ENCODE measurements at regions not wholly inside any gene's neighbourhood (a gene's known extent, or its start where the extent isn't known, plus 50 kb on each side); places are given as distances from the start of the nearest gene placed in this dataset.

DNA sequence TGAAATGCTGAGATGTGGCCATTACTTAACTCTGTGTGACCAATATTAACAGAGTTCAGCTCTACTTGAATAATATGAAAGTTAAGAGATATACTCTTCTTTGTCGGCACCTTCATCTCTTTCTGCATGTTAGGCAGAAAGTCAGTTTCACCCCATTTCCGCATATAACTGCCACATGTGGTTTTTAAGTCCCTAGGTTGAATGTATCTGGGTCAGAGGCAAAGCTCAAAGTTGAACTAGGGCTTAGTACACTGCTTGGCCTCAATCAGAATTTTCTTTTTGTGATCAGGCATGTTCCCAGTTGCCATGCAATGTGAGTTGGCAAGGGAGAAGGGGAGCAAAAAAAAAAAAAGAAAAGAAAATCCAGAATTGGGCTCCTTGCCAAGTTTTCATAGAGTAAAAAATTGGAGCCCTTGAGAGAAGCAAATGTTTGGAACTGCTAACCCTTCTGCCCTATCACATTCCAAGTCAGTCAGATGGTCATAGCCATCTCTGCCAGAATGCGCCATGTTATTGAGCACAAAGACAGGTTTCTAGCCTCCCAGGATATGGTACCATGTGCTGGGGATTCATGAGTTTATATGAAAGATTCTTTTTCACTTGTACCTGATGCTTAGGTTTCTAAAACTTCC lies 251.2 kb upstream of the RORB start:
- H3K4me3 ChIP-seq (ENCODE audit: control insufficient read depth, low read depth, low read length), result no peak overlapping the region
- DNase-seq (ENCODE audit: low read depth), result no peak
- TF ChIP-seq, protein P1, sequence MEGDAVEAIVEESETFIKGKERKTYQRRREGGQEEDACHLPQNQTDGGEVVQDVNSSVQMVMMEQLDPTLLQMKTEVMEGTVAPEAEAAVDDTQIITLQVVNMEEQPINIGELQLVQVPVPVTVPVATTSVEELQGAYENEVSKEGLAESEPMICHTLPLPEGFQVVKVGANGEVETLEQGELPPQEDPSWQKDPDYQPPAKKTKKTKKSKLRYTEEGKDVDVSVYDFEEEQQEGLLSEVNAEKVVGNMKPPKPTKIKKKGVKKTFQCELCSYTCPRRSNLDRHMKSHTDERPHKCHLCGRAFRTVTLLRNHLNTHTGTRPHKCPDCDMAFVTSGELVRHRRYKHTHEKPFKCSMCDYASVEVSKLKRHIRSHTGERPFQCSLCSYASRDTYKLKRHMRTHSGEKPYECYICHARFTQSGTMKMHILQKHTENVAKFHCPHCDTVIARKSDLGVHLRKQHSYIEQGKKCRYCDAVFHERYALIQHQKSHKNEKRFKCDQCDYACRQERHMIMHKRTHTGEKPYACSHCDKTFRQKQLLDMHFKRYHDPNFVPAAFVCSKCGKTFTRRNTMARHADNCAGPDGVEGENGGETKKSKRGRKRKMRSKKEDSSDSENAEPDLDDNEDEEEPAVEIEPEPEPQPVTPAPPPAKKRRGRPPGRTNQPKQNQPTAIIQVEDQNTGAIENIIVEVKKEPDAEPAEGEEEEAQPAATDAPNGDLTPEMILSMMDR (IDR thresholded peaks at IDR 0.05; ENCODE audit: control insufficient read depth, insufficient read depth, low read depth, low read length, missing control alignments), result no peak

DNA sequence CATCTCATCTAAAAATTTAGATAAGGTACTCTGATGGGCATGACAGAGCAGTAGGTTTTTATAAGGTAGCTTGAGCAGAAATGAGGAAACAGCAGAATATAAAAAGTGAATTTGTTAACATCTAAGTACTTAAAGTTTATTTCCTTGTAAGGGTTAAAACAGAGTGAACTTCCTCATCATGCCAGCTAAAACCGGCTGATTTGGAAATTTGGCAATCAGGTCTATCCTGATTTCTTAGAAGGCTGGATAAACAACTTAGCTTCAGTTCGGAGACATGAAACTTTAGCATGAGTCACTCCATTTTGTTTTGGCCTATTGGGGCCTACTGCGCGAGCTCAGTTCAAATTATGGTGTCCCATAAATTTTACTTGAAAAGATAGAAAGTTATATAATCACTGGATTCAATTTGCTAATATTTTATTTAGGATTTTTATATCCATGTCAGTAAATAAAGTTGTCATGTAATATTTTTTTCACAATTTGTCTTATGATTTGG lies 241.6 kb upstream of the RORB start:
- TF ChIP-seq, protein P1 (IDR thresholded peaks at IDR 0.05; ENCODE audit: control insufficient read depth, insufficient read depth, low read depth, low read length, missing control alignments), result no peak
- H3K4me3 ChIP-seq (ENCODE audit: control insufficient read depth, low read depth, low read length), result no peak overlapping the region

DNA sequence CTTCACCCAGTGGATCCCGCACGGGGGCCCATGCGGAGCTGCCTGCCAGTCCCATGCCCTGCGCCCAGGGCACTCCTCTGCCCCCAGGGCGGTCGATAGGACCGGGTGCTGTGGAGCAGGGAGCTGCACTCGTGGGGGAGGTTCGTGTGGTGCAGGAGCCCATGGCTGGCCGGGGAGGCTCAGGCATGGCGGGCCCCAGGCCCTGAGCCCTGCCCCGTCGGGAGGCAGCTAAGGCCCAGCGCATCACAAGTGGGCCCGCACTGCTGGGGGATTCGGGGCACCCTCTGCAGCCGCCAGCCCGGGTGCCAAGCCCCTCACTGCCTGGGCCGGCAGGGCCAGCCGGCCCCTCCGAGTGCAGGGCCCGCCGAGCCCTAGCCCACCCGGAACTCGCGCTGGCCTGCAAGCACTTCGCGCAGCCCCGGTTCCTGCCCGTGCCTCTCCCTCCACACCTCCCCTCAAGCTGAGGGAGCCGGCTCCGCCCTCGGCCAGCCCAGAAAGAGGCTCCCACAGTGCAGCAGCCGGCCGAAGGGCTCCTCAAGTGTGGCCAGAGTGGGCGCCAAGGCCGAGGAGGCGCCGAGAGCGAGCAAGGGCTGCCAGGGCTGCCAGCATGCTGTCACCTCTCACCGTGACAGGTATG lies 221.1 kb upstream of the RORB start:
- TF ChIP-seq, protein P1 (IDR thresholded peaks at IDR 0.05; ENCODE audit: control insufficient read depth, insufficient read depth, low read depth, low read length, missing control alignments), result no peak
- H3K4me3 ChIP-seq (ENCODE audit: control insufficient read depth, low read depth, low read length), result no peak overlapping the region

More for the DNA sequence above, 241.6 kb upstream of the RORB start:
- no peak for DNase-seq (ENCODE audit: low read depth)

DNA sequence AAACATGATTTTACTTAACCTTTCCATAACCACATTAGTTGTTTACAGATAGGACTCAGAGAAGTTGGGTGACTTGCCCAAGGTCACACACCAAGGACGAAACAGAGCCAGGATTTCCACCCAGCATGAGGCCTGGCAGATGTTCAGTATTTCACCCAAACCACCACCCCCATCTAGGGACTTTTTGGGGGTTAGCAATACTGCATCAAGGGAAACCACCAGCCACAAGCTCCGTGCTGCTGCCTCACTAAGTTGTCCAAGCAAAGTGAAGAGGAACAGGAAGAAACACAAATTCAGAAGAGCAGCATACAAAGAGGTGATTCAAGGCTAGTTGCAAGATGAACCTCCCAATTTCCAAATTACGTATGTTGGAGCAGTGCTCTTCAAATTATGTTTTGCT lies 219.6 kb upstream of the RORB start:
- DNase-seq (ENCODE audit: low read depth), result no peak
- TF ChIP-seq, protein P1 (IDR thresholded peaks at IDR 0.05; ENCODE audit: control insufficient read depth, insufficient read depth, low read depth, low read length, missing control alignments), result no peak
- H3K4me3 ChIP-seq (ENCODE audit: control insufficient read depth, low read depth, low read length), result no peak overlapping the region

More for the DNA sequence above, 221.1 kb upstream of the RORB start:
- no peak for DNase-seq (ENCODE audit: low read depth)

DNA sequence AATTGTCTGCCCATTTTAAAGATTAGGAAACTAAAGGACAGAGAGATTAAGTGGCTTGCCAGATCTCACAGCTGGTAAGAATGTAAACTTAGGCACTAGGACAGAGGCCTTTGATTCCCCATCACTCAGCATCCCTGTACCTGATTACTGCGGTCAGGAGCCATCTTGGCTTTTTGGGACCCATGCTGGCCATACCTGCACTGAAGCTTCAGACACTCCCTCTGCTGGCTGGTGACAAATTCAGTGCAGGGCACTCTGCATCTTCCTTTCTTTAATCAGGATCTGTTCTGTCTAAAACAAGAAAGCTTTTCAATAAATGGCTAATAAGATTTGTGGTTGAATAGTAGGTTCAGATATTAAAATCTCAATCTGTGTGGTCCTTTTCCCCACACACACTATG lies 215.5 kb upstream of the RORB start:
- no peak for DNase-seq (ENCODE audit: low read depth)
- no peak overlapping the region for H3K4me3 ChIP-seq (ENCODE audit: control insufficient read depth, low read depth, low read length)
- TF ChIP-seq, protein P1 (IDR thresholded peaks at IDR 0.05; ENCODE audit: control insufficient read depth, insufficient read depth, low read depth, low read length, missing control alignments), result no peak

DNA sequence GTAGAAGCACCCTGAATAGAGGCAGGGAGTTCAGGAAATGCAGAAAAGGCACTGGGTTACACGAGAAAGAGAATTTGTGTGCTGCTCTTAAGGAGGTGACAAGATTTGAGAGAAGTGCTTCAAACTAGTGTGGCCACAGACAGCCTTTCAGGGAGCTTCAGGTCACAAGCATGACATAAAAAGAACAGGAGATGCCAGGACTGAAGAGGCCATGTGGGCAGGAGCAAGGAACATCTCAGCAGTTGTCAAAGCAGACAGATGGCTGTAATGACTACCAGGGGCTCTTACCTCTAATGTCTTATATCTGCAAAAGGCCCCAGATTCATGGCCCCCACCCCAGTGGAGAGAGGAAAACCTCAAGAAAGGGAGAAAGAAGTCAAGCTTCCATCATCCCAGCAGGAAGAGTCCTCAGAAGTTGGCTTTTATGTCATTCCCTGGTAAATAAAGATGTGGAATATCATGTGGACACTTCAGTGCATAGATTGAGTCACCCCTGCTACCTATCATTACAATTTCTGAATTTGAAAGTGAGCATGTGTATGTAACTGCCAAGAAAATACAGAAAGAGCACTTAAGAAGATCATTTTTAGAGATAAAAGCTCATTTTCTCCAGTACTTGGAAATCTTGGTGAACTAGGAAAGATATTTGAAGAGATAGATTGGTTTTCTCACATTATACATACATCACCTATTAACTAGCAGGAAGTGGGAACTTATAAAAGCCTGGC lies 214.4 kb upstream of the RORB start:
- TF ChIP-seq, protein P1 (IDR thresholded peaks at IDR 0.05; ENCODE audit: control insufficient read depth, insufficient read depth, low read depth, low read length, missing control alignments), result no peak

More for the DNA sequence above, 214.4 kb upstream of the RORB start:
- no peak for DNase-seq (ENCODE audit: low read depth)
- no peak overlapping the region for H3K4me3 ChIP-seq (ENCODE audit: control insufficient read depth, low read depth, low read length)

Measured in AG09309 (cell line).